ENCODE measurements at regions not wholly inside any gene's neighbourhood (a gene's known extent, or its start where the extent isn't known, plus 50 kb on each side); places are given as distances from the start of the nearest gene placed in this dataset.

DNA sequence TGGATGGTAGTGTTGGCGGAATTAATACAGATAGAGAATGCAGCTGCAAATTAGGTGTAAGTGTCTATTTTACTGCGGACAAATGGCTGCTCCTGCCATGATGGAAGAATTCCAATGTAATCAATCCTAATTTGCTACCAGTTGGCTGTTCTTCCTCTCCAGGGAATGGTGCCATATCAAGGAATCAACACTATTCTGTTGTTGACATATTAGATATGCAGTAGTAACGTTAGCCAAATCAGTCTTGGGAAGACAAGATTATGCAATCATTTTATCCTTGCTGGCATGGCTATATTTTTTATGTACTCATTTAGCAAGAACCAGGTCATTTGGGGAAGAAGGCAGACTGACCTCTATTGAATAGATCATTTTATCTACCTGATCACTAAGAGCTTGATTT, 271.2 kb upstream of the AGA start:
- no peak for DNase-seq (ENCODE audit: extremely low read depth, low read depth)
- TF ChIP-seq CTCF (IDR thresholded peaks at IDR 0.05; ENCODE audit: low read depth, low read length) = no peak

DNA sequence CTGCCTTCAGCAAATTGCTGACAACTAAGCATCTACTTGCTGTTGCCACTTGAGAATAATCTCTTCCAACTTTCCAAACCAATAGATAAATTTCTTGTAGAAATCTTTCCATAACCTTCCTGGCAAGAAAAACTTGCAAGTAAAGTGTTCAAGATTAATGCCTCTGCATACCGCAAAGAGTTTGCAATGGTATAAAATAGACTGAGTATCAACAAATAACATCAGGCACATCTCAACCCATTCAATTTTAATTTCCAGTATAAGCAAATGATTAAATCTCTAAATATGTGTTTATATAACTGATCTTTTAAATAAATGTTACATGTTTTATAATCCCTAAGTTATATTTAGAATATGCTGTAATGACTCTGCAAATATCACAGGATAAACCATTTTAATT, 275.2 kb upstream of the AGA start:
- TF ChIP-seq CTCF (IDR thresholded peaks at IDR 0.05; ENCODE audit: low read depth, low read length) = no peak

DNA sequence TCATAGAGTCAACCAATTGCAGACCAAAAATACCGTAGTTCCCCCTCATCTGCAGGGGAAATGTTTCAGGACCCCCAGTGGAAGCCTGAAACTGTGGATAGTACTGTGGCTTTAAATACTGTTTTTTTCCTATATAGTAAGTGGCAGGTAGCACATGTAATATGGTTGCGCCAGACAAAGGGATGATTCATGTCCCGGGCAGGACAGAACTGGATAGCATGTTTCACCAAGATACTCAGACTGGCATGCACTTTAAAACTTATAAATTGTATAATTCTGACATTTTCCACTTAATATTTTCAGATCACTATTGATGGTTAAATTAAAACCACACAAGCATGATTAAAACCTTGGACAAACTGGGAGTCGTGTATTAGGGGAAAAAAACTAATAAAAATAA, 276.3 kb upstream of the AGA start:
- no peak for TF ChIP-seq CTCF (IDR thresholded peaks at IDR 0.05; ENCODE audit: low read depth, low read length)

More for the DNA sequence above, 275.2 kb upstream of the AGA start:
- no peak for DNase-seq (ENCODE audit: extremely low read depth, low read depth)

DNA sequence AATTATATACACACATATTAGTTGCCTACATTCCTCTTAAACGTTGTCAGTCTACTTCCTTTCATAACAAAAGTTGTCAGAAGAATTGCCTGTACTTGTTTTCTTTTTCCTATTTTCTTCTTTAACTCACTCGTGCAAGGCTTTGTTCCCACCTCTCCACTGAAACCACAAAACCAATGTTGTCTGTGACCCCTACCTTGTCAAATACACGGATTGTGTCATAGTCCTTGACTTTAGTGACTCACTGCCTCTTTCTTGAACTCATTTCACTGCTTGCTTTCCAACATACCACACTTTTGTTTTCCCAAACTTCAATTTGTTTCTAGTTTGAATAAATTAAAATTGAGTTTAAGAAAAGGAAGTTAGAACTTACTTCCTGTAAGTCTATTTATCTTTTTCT, 283.9 kb upstream of the AGA start:
- DNase-seq (ENCODE audit: extremely low read depth, low read depth) = no peak
- TF ChIP-seq CTCF (IDR thresholded peaks at IDR 0.05; ENCODE audit: low read depth, low read length) = no peak

More for the DNA sequence above, 276.3 kb upstream of the AGA start:
- no peak for DNase-seq (ENCODE audit: extremely low read depth, low read depth)

- no peak for TF ChIP-seq CTCF (IDR thresholded peaks at IDR 0.05; ENCODE audit: low read depth, low read length)
- DNase-seq (ENCODE audit: extremely low read depth, low read depth) = no peak
Measured at GRCh38 chr4:177728361-177729152, 286.3 kb upstream of the AGA start.

DNA sequence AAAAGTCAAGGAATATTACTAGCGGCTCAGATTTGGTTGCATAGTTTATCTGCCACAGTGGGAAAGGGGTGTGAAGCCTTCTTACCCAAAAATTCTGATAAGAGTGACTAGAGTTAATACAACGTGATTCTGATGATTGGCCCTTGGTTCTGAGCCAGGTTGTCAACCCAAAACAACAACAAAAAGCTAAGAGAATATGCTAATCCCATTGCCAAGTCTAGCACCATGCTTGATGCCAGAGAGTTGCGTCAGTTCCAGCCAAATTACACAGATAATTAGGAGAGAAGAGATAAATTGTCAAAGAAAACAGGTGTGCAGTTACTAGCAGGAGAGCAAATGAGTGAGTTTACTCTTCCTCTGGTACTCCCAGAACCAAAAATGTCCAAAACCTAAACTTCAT, 287.4 kb upstream of the AGA start:
- TF ChIP-seq CTCF (IDR thresholded peaks at IDR 0.05; ENCODE audit: low read depth, low read length) = no peak
- DNase-seq (ENCODE audit: extremely low read depth, low read depth) = no peak

DNA sequence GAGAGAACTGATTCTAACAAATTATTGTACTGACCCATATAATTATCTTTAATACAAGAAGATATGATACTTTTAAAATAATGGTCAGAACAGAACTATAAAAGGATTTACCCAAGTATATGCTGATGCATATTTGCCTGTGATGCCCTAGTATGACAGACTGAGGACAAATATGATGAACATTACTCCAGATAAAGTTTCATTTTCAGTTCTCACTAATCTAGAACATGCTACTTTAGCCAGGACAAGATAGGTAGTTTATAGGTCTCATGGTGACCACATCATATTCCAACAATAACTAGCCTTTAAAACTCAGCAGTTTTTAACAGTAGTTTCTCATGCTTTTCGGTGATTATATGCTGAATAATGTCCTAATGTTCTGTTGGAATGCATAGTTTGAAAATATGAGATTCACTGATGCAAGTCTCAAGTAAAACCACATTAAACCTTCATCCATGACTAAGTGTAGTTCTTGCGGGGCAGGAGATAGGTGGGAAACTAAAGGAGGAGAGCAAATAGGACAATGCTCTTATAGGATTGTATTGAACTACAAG, 295.2 kb upstream of the AGA start:
- no peak for TF ChIP-seq CTCF (IDR thresholded peaks at IDR 0.05; ENCODE audit: low read depth, low read length)

More for the DNA sequence above, 295.2 kb upstream of the AGA start:
- DNase-seq (ENCODE audit: extremely low read depth, low read depth) = no peak
